NCI-H510A (cell line): ENCODE measurements at regions not wholly inside any gene's neighbourhood (a gene's known extent, or its start where the extent isn't known, plus 50 kb on each side); places are given as distances from the start of the nearest gene placed in this dataset.

ENCODE experiments used
- DNase-seq: peaks from one replicate; lab custom pipeline; 2025; lab: John Stamatoyannopoulos, UW

- DNase-seq = no peak
These were observed 143.4 kb downstream of the WNT5A start for GRCh38 chr3:55343486-55344357.

- DNase-seq = no peak
These were observed 145.5 kb downstream of the WNT5A start for GRCh38 chr3:55341502-55342031.

- DNase-seq = no peak
These were observed 147.3 kb downstream of the WNT5A start for GRCh38 chr3:55339819-55340218.

GRCh38 chr3:55339390-55339789 lies 147.7 kb downstream of the WNT5A start:
- DNase-seq = no peak

GRCh38 chr3:55337641-55338180 lies 149.4 kb downstream of the WNT5A start:
- no peak for DNase-seq

- no peak for DNase-seq
These were observed 153.2 kb downstream of the WNT5A start for GRCh38 chr3:55333923-55334322.

GRCh38 chr3:55333046-55333445 lies 154.1 kb downstream of the WNT5A start:
- no peak for DNase-seq

GRCh38 chr3:55332176-55332575 lies 154.9 kb downstream of the WNT5A start:
- DNase-seq = no peak

GRCh38 chr3:55331524-55331923 lies 155.6 kb downstream of the WNT5A start:
- DNase-seq = no peak

GRCh38 chr3:55330756-55331155 lies 156.3 kb downstream of the WNT5A start:
- no peak for DNase-seq

- no peak for DNase-seq
These were observed 156.8 kb downstream of the WNT5A start for GRCh38 chr3:55330355-55330754.

- DNase-seq = no peak
These were observed 157.3 kb downstream of the WNT5A start for GRCh38 chr3:55329849-55330248.

GRCh38 chr3:55327131-55327920 lies 159.8 kb downstream of the WNT5A start:
- no peak for DNase-seq

GRCh38 chr3:55322638-55323037 lies 164.5 kb downstream of the WNT5A start:
- no peak for DNase-seq

GRCh38 chr3:55320928-55321327 lies 166.2 kb downstream of the WNT5A start:
- no peak for DNase-seq

GRCh38 chr3:55315396-55315795 lies 171.7 kb downstream of the WNT5A start:
- no peak for DNase-seq

GRCh38 chr3:55313666-55314065 lies 173.4 kb downstream of the WNT5A start:
- no peak for DNase-seq

- DNase-seq = no peak
These were observed 177.8 kb downstream of the WNT5A start for GRCh38 chr3:55309336-55309735.

- DNase-seq = no peak
These were observed 179.5 kb downstream of the WNT5A start for GRCh38 chr3:55307622-55308021.

- DNase-seq = no peak
These were observed 181.2 kb downstream of the WNT5A start for GRCh38 chr3:55305696-55306485.

GRCh38 chr3:55300701-55301100 lies 186.4 kb downstream of the WNT5A start:
- no peak for DNase-seq

GRCh38 chr3:55297706-55298105 lies 189.4 kb downstream of the WNT5A start:
- no peak for DNase-seq
